HG02571 (cell line): ENCODE measurements at regions not wholly inside any gene's neighbourhood (a gene's known extent, or its start where the extent isn't known, plus 50 kb on each side); places are given as distances from the start of the nearest gene placed in this dataset.
"Not testable (repeated sequence)": the region's sequence is repeated elsewhere in the genome, so short reads cannot be mapped to it uniquely, and the experiment has no call there.

Experiments used
- ATAC-seq: cut with Tn5 transposase; IDR thresholded peaks from one replicate; pipeline ENCODE4 v1.9.1; 2021; ENCODE audit warnings: mild to moderate bottlenecking, moderate library complexity; ENCODE audit not compliant: unreplicated experiment

- not testable (repeated sequence) for ATAC-seq
Observed at GRCh38 chr7:142477801-142478200, 219.9 kb upstream of the PRSS58 start.

GRCh38 chr7:142477079-142477651 lies 219.3 kb upstream of the PRSS58 start:
- no peak for ATAC-seq

DNA sequence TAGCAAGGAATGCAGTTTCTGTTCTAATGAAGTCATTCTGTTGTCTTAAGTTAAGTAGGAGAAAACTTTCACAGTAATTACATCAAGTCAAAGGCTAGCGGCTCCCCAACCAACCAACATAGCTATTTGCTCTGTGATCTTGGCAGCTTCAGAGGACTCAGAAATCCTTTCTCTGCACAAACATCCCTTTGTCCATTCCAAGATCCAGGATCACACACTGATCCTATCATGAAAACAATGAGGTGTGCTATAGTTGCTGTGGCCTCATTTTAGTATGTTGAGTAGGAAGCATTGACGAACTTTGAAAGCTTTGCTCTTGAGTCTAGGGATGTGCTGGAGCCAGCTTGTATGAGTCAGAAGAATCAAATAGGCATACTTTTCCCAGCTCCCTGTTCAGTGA lies 218.2 kb upstream of the PRSS58 start:
- no peak for ATAC-seq

GRCh38 chr7:142471820-142472219 lies 214.0 kb upstream of the PRSS58 start:
- ATAC-seq: no peak

DNA sequence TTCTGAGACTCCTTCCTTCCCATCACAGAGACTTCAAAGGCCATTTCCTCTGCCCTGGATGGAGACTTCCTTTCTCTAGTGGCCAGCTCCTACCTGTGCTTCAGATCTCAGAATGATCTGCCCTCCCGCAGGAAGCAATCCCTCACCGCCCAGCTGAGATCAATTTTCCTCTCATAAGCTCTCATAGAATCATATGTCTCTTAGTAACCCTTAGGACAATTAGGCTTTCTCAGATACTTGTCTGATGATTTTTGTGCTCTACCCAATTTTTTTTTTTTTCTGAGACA lies 212.6 kb upstream of the PRSS58 start:
- ATAC-seq: no peak

DNA sequence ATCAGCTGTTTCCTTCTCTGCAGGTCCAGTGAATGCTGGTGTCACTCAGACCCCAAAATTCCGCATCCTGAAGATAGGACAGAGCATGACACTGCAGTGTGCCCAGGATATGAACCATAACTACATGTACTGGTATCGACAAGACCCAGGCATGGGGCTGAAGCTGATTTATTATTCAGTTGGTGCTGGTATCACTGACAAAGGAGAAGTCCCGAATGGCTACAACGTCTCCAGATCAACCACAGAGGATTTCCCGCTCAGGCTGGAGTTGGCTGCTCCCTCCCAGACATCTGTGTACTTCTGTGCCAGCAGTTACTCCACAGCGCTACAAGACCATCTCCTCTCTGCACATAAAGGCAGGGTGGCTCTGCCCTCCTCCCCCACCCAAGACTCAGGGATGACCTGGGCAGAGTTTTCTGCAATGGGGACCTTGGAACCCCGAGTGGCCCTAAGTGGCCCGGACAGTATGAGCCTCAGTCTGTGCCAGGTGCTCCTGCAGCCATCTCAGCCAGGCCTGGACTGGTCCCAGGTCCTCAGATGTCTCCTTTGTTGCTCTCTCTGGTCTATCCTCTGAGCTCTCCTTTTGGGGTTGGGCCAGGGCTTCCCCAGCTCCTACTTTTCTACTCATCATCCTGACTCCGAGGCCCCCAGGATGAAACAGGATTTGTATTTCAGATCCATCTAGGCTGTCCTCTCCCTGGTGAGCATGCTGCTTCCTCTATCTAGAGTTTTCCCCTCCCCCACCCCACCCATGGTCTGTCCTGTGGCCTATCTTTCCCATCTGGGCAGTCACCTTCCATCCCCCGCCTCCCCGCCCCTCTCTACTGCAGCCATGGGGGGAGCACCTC lies 212.1 kb upstream of the PRSS58 start:
- no peak for ATAC-seq

GRCh38 chr7:142468871-142469665 lies 211.2 kb upstream of the PRSS58 start:
- ATAC-seq: no peak

DNA sequence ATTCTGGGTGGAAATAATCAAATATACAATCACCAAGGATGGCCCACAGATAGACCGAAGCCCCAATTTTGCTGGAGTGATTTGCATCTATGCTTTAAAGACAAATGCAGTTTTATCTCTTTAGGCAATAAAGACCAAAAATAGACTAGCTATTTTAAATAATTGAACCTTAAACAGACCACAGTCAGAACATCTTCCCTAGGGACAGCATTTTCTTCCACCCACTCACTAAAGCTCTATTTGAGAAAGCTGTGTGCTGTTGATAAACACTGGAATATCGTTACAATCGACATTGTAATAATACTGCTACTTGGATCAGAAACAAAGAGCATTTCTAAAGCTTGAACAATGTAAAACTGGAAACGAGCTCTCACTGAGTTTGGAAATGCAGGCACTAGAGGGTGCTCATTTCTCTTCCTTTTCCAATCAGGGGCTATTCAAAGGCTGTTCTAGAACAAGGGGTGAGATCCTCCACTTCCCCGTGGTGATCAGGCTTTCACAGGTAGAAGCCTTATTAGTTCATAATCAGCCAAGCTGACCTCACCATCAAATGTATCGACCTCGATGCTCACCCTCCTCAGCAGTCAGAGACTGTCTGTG lies 209.3 kb upstream of the PRSS58 start:
- ATAC-seq: not testable (repeated sequence)

DNA sequence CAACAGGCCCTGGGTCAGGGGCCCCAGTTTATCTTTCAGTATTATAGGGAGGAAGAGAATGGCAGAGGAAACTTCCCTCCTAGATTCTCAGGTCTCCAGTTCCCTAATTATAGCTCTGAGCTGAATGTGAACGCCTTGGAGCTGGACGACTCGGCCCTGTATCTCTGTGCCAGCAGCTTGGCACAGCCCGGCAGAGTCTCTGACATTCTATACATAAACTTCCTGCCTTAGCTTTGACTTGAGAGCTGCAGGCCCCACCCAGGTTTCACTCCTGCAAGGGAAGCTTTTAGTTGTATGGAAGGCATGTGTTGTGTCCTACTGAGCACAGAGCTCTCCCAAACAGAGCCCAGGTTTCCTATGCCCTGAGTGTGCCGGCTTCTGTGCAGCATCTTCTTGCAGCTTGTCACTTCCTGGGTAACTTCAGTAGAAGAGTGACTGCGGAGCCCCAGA lies 205.6 kb upstream of the PRSS58 start:
- ATAC-seq: no peak

- no peak for ATAC-seq
Observed at GRCh38 chr7:142461437-142461836, 203.6 kb upstream of the PRSS58 start.

DNA sequence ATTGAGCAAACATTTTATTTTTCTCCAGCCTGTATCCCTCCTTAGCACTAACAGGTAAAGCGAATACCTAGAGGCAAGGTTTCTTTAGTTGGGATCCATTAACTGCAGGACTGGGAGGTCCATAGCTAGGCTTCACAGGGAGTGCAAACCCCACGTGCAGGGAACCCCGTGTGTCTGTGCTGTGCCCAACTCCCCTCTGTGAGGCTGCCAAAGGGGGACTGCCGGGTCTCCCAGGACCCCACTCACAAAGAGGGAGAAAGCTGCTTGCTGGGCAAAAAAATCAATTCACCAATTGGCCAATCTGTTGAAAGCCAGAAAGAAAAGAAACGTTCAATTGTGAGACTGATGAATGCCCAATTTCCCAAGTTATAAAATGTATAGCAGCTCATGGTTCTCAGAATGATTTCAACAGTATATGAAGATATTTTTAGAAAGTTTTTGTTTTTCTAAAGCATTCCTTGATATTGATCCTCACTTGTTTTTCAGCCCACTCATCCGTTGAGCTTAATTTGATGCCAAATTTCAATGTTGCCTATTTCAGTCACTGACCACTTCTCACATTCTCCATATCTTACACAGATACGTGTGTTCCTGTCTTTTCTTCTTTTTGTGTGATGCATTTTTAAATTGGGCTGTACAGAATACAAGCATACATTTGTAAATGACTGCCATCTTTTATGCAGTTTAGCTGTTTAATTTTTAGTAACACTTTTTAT lies 202.7 kb upstream of the PRSS58 start:
- ATAC-seq: no peak

GRCh38 chr7:142459551-142459963 lies 201.7 kb upstream of the PRSS58 start:
- peak; percentile 67 for ATAC-seq

DNA sequence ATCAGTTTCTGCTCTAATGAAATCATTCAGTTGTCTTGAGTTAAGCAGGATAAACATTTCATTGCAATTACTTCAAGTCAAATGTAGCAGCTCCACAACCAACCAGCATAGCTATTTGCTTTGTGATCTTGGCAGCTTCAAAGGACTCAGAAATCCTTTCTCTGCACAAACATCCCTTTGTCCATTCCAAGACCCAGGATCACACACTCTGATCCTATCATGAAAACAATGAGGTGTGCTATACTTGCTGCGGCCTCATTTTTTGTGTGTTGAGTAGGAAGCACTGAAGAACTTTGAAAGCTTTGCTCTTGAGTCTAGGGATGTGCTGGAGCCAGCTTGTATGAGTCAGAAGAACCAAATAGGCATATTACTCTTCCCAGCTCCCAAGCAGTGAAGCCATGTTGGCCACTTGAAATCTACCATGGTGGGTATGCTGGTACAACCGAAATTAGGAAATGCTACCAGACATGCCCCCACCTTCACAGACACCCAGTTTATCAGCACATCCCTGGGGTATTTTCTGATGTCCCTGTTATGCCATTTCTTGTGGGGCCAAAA lies 199.4 kb upstream of the PRSS58 start:
- ATAC-seq: no peak

DNA sequence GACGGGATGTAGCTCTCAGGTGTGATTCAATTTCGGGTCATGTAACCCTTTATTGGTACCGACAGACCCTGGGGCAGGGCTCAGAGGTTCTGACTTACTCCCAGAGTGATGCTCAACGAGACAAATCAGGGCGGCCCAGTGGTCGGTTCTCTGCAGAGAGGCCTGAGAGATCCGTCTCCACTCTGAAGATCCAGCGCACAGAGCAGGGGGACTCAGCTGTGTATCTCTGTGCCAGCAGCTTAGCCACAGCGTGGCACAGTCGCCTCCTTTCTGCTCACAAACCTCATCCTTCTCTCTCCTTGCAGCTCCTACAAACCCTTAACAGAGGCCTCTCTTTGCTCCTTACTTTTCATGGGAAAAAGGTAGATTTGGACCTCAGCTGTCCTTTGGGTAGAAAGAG lies 197.5 kb upstream of the PRSS58 start:
- no peak for ATAC-seq

GRCh38 chr7:142454862-142455261 lies 197.0 kb upstream of the PRSS58 start:
- ATAC-seq: no peak

DNA sequence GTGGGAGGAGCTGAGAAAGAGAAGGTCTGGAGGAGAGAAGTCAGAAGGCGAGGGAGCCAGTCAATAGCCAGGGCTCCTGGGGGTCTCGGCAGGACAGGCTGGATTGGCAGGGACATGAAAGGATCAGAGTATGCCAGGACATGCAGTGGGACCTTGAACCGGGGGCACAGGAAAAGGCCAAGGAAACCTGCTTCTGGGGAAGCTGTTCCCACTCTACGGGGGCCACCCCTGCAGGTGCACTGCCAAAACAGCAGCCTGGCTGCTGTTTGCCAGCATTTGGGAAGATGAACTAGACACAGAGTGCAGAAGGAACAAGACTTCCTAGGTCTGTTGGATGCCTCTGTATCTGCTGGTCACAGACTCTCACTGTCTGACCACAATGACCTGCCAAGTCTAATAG lies 194.9 kb upstream of the PRSS58 start:
- ATAC-seq: no peak

DNA sequence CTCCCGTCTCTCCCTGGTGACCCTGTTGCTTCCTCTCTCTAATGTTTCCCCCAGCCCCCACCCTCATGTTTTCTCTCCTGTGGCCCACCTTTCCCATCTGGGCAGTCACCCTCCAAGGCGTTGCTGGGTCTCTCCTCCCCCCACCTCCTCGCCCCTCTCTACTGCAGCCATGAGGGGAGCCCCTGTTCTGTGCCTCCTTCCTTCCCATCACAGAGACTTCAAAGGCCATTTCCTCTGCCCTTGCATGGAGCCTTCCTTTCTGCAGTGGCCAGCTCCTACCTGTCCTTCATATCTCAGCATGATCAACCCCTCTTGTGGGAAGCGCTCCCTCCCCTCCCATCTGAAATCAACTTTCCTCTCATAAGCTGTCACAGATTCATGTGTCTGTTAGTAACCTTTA lies 194.0 kb upstream of the PRSS58 start:
- ATAC-seq: no peak

GRCh38 chr7:142451296-142451695 lies 193.4 kb upstream of the PRSS58 start:
- no peak for ATAC-seq

DNA sequence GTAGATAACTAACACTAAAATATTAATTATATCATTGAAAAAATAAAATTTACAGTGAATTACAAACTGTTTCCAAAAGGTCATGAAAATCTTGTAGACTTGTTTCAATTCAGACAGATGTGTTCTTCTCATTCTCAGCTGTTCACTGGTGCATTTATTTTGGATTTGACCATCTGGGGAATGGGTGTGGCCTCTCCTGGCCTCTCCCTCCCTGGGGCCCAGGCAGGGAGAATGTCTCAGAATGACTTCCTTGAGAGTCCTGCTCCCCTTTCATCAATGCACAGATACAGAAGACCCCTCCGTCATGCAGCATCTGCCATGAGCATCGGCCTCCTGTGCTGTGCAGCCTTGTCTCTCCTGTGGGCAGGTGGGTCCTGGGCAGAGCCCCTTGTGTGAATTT lies 192.8 kb upstream of the PRSS58 start:
- no peak for ATAC-seq

- ATAC-seq: no peak
Observed at GRCh38 chr7:142450206-142450605, 192.3 kb upstream of the PRSS58 start.

DNA sequence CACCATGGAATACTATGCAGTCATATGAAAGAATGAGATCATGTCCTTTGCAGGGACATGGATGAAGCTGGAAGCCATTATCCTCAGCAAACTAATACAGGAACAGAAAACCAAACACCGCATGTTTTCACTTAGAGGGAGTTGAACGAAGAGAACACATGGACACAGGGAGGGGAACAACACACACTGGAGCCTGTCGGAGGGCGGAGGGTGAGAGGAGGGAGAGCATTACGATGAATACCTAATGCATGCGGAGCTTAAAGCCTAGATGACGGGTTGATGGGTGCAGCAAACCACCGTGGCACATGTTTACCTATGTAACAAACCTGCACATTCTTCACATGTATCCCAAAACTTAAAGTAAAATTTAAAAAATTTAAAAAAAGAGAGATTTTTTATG lies 191.0 kb upstream of the PRSS58 start:
- ATAC-seq: not testable (repeated sequence)
